Islet precursor cell (in vitro differentiated cells): ENCODE measurements at regions not wholly inside any gene's neighbourhood (a gene's known extent, or its start where the extent isn't known, plus 50 kb on each side); places are given as distances from the start of the nearest gene placed in this dataset.

Source experiments
- DNase-seq: peaks from one replicate; pipeline ENCODE4 v3.0.0-alpha.2; 2018

- DNase-seq: no peak
Observed at GRCh38 chr4:180637616-180638015, 1605.6 kb upstream of the TENM3 start.

GRCh38 chr4:180640193-180640592 lies 1603.0 kb upstream of the TENM3 start:
- no peak for DNase-seq

- no peak for DNase-seq
Observed at GRCh38 chr4:180641495-180641894, 1601.7 kb upstream of the TENM3 start.

- DNase-seq: no peak
Observed at GRCh38 chr4:180642732-180643131, 1600.5 kb upstream of the TENM3 start.

DNA sequence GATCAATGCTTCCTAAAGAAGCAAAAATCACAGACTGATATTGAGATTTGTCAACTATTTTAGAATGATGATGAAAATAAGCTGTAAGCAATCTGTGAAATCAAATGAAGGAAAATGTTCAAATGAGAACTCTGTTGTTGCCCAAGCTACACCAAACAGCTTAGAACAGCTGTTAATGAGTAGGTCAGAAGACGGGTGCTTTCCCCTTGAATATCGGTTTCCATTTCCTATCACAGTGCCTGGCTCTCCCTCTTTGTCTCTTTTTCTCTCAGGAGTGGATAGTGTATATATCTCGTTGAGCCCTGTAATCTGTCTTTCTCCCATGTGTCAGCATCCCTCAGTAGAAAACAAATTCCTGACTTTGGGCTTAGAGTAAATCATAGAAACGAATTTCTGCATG lies 1592.9 kb upstream of the TENM3 start:
- DNase-seq: no peak

DNA sequence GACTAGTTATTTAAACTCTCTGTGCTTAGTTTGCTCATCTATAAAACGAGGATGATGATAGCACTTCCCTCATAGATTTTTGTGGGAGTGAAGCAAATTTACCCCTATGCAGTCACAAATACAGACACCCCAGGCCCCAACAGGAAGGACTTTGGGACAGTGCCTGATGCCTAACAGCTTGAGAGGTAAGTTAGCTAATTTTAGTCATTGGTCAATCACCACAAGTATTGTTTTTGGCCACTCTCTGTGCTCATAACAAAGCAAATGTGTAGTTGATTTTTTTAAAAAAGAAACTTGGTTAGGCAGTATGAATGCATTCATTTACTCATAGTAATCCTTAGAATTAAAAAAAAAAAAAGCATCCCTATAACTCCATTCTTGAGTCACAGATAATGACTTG lies 1590.7 kb upstream of the TENM3 start:
- no peak for DNase-seq

- no peak for DNase-seq
Observed at GRCh38 chr4:180655886-180656285, 1587.3 kb upstream of the TENM3 start.

DNA sequence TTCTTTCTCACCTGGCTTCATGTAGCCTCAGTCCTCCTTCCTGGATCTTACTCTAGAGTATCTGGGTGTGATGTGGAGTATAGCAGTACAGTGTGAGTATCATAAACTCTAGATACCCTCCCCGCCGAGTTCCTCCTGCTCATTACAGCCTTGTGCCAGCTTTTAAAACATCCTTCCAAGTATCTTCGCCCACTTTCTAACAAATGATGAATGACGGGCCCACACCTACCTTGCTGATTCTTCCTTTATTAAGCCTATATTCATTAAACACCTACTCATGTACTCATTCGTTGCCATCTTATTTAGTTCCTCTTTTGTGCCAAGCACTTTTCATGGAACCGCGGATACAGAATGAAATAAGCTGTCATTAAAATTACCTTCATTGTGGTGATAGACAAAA lies 1585.3 kb upstream of the TENM3 start:
- DNase-seq: no peak

GRCh38 chr4:180664766-180665368 lies 1578.3 kb upstream of the TENM3 start:
- DNase-seq: peak; percentile 80

DNA sequence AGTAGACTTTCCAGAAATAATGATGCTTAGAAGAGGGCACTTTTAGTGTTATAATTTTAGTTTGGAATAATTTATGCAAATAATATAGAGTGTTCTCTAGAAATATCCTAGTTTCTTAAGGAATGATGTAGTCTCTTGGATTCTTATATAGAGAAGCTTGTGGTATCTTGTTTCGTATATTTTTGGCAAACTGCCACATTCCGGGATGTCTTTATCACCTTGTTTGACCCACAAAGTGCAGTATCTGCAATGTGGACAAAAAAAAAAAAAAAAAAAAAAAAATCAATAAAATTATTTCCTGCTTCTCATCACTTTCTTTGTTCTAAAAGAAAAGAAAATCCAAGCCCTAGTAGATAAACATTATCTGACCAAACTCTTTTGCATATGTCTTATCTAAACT lies 1577.7 kb upstream of the TENM3 start:
- no peak for DNase-seq

DNA sequence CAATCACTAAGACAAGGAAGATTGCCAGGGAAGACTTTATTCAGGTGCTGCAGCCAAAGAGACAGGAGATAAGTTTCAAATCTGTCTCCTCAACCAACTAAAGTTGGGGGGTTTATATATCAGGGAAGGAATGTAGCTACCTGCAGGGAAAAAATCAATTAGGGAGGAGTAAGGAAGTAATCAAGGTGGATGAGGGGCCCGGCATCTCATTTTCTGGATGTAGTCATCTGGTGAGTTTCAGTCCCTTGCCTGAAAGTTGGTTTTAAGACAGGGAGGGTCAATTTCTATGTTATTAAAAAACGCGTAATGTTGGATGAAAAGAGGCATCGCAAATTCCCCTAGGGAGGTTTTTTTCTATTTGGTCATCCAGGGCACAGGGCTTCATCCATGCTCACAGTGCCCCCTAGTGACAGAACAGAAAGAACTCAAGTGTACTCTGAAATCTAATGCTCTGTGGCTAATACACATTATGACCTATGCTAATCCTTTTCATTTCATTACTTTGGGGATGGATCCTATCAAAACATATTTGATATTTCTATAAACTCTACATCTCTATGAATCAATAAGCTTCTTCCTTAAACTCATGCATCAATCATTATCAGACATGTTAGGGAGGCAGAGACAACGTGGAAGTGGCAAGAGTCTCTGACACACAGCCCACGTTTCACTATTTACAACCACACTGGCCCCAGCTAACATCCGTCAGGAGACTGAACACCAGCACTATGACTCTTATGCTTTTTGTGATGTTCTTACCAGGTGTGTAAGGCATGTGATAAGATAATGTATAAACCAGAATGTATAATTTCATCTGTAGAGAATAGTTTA lies 1577.0 kb upstream of the TENM3 start:
- DNase-seq: peak; percentile 62

- no peak for DNase-seq
Observed at GRCh38 chr4:180668732-180669131, 1574.5 kb upstream of the TENM3 start.

- no peak for DNase-seq
Observed at GRCh38 chr4:180669680-180670079, 1573.5 kb upstream of the TENM3 start.

DNA sequence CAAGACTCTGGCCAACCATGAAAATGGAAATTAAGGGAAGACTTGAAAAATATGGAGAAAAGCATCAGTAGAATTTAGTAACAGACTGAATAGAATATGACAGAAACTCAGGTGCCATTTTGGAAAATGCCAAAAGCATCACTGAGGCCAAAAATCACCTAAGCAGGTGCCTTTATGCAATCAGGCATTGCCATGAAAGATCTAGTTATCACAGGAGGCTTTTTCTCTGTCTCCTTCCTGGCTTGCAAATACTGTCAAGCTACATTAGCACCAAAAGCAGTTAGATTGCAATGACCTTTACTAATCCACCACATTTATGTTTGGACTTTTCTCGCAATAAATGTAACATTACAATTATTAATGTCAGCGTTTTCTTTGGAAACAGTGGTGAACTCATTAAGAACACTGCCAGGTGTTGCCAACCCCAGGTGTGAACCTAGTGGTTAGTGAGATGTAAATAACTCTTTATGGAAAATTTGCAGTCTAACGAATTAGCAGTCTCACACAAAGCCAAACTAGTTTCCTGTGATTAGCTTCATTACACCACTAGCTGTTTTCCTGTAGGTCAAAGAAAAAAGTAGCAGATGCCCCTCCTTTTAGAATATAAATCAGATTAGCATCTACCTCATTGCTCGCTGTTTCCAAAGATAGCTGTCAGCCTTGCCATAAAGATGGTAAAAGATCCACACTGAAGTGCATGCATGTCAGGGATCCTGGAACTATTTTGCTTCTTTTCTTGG lies 1568.4 kb upstream of the TENM3 start:
- no peak for DNase-seq

GRCh38 chr4:180675359-180675650 lies 1567.9 kb upstream of the TENM3 start:
- no peak for DNase-seq

- DNase-seq: no peak
Observed at GRCh38 chr4:180680305-180680704, 1562.9 kb upstream of the TENM3 start.

- no peak for DNase-seq
Observed at GRCh38 chr4:180682776-180683175, 1560.4 kb upstream of the TENM3 start.

GRCh38 chr4:180683186-180683585 lies 1560.0 kb upstream of the TENM3 start:
- DNase-seq: no peak

DNA sequence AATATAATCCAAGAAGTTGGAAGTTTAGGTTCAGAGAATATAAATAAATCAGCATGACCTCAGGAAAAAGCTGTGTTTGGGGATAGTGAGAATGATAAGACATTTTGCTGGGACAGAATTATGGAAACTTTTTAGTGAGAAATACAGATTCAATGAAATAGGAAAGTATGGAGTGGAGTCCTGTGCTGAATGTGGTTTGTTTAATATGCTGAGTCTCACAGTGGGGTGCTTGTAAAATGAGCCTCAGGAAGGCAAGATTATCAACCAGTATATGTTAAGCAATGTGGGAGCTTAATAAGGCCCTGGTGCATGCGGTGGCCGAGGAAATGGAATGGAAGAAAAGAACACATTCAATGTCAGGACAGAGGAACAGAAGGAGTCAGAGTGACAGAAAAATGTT lies 1554.7 kb upstream of the TENM3 start:
- no peak for DNase-seq

- DNase-seq: no peak
Observed at GRCh38 chr4:180694875-180695274, 1548.3 kb upstream of the TENM3 start.

DNA sequence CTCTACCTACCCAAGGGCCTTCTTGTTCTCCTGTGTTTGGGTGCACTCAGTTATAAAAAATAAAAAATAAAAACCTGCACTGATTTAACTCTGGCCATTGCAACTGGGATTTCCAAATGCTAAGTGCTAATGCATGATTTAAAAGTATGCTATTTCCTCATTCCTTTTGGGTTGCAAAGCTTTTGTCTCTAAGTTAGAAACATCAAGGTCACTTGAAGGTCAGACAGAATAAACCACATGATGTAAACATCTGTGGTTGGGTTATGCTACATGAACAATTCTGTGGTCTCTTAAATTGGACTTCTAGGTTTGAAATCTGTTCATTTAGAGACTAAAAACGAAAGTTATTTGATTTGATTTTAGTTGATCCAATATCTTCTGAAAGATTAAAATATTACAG lies 1547.4 kb upstream of the TENM3 start:
- no peak for DNase-seq

GRCh38 chr4:180696460-180697092 lies 1546.6 kb upstream of the TENM3 start:
- no peak for DNase-seq

- DNase-seq: no peak
Observed at GRCh38 chr4:180698550-180699195, 1544.5 kb upstream of the TENM3 start.
